Mesenteric fat pad (tissue), 1 donor: ENCODE measurements at regions not wholly inside any gene's neighbourhood (a gene's known extent, or its start where the extent isn't known, plus 50 kb on each side); places are given as distances from the start of the nearest gene placed in this dataset.
A peak's percentile ranks its signal among the peaks of the same experiment; 100 is the strongest.

Experiments
- DNase-seq: peaks from one replicate; pipeline ENCODE4 v3.0.0-alpha.2; 2020; ENCODE audit warnings: low spot score
- donor health status: DM: yes; HTN: yes; CAD: no.

GRCh38 chr9:126123927-126124326, 202.7 kb upstream of the MVB12B start:
- DNase-seq: no peak

DNA sequence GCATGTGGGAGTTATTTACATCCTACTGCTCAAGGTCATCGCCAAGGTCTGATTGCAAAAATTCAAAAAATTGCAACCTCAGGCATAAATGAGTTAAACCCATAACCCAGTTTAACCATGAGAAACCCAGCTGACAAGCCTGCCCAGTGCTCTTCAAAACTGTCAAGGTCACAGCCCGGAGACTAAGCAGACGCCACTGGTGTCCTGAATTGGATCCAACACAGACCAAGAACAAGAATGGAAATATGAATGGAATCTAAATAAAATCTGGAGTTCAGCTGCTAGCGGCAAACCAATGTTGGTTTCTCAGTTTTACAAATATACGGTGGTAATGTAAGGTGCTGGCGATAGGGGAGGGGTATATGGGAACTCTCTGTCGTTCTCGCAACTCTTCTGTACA, 201.5 kb upstream of the MVB12B start:
- no peak for DNase-seq

- DNase-seq: peak; percentile 37
These were observed 201.1 kb upstream of the MVB12B start for GRCh38 chr9:126125577-126125976.

- DNase-seq: peak; percentile 77
These were observed 200.6 kb upstream of the MVB12B start for GRCh38 chr9:126125992-126126409.

- peak; percentile 41 for DNase-seq
These were observed 199.8 kb upstream of the MVB12B start for GRCh38 chr9:126126807-126127206.

- DNase-seq: peak; percentile 75
These were observed 199.0 kb upstream of the MVB12B start for GRCh38 chr9:126127591-126127990.

DNA sequence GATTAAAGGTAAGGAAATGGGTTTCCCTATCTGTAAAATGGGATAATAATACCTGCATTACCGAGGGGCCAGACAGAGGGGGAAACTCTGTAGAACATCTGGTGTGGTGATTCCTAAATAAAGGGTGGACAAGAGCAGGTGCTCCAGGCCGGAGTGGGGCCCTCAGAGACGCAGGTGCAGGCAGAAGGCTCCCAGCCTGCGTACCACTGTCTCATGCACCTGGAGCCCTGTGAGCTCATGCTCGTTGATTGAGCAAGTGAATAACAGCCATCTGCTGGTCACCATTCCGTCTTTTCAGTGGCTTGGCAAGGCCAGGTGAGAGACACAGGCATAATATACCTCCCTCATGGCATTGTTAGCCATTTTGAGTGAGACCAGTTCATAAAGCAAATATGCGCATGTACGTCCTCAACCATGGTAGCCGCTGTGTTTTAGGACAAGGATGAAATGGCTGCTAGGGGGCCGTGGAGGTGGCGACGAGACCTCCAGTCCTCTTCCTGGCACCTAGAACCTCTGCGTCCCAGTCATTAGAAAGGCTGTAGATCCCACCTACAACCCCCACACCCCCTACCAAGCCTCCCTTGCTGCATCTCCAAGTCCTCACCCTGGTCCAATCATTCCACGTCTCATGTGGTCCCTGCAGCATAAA, 198.0 kb upstream of the MVB12B start:
- peak; percentile 43 for DNase-seq

DNA sequence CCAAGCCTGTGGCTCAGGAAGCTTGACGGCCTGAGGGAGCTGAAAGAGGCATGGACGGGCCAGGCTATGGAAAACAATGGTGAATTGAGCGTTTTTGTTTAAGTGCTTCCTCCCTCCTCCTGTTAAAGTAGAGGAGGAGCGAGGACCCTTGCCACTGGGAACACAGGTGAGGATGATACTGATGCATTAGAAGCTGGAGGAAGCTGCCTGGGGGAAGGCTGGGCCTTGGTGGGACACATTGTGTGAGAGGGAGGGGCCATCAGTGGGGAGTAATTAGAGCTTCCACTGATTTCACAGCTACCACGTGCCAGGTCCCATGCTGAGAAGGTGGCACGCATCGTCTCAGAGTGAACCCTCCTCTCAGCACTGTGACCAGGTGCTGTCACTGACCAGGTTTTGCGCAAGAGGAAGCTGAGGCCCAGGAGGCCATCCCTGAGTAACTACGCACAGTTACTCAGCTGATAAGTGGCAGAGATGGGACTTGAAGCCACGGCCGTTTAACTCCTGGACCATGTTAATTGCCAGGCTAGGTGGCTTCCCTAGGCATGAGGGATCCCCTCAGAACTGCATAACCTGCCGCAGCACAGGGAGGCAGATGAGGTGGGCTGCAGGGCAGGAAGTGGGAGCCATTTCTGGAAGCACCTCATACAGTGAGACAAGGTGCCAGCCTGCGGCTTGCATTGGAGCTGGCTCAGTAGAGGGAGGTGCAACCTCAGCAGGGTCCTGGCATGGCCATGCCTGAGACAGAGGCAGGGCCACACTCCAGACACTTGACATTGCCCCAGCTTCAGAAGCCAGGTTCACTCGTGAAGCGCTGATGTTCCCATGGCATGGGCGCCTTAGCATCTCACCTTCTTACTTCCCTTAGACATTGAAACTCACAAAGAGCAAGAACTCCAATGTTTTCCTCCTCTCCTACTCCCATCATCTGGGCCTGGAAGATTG, 195.3 kb upstream of the MVB12B start:
- peak; percentile 69 for DNase-seq

- no peak for DNase-seq
These were observed 193.9 kb upstream of the MVB12B start for GRCh38 chr9:126132746-126133145.

DNA sequence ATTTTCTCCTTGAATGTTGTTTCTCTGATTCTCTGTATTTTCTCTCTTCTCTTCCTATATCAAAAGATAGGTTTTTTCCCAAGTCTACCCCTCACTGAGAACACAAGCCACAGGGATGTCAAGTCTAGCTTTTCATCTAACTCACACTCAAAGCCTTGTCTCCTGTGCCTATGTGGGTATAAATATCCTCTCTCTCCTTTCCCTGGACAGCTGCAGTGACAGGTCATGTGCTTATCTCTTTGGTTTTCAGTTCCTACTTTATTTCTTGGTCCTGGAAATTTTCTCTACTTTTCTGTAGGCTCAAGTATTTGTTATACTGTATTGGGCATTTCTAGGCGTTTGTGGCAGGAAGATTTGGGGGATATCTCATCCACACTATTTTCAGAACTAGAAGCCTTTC, 182.4 kb upstream of the MVB12B start:
- DNase-seq: no peak

DNA sequence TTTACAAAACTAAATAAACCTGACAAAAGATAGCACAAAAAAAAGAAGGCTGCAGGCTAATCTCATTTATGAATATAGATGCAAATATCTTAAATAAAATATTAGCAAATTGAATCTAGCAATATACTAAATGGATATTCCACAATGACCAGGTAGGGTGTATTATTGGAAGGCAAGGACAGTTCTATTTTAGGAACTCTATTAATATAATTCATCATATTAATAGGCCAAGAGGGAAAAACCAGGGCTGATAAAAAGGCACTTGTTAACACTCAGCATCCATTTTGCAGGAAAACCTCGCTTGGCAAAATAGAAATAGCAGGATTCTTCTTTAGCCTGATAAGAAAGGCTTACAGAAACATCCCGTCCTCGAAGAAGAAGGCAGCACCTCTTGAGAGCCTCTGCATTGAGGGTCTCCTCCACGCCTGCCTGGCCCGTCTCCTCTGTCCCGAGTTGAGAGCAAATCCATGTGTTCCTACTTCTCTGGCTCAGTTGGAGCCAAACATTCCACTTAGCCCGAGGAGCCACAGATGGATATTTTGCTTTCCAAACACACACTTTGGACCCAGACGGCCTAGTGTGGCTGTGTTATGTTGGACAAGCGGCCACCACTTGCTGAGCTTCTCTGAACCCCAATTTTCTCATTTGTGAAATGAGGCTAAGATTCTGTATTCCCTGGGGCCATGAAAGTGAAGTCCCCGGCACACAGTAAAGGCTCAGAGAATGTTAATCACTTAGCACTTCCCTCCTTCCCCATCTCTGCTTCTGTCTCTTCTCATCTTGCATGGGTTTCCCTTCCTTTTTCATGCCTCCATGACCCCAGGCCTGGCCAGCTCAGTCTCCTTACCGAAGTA, 181.8 kb upstream of the MVB12B start:
- peak; percentile 33 for DNase-seq

GRCh38 chr9:126145887-126146253, 180.8 kb upstream of the MVB12B start:
- no peak for DNase-seq

DNA sequence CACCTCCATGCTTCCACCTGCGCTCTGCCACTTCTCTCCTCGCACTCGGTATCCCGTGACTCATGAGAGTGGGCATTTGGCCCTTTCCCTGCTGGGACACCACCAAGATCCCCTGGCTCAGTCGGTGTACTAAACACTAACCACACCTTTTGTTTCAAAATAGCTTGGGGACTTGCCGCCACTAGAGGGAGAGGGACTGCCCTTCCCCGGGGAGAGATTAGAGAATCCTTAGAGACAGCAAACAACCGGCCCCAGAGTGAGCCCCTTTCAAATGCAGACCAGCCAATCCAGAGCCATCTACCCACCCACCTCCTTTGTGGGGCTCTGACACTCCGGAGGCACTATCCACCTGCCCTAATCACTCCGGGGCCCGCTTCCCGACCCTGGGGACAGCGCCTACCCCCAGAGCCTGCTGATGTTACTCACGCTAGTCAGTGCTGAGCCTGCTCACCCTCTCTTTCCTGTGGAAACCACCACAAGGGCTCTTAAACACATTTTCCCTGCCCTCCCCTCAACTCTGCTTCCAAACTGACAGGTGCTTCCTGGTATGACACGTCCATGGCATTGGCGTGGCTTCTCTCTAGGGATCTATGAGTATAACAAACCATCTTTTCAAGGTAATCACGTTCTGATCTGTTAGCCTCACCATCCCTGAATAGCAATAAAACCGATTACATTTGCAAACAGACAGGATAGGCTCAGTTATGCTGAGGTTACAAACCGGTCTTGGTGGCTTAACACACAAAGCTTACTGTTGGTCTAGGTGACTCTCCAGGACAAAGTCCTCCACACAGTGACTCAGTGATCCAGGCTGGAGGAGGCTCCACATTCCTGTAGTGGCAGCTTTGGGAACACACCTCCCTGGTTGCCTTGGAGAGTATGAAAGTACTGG, 180.1 kb upstream of the MVB12B start:
- DNase-seq: peak; percentile 77

- peak; percentile 45 for DNase-seq
These were observed 179.3 kb upstream of the MVB12B start for GRCh38 chr9:126147186-126147935.

GRCh38 chr9:126147936-126148870, 178.4 kb upstream of the MVB12B start:
- DNase-seq: peak; percentile 73

- DNase-seq: peak; percentile 62
These were observed 177.6 kb upstream of the MVB12B start for GRCh38 chr9:126148994-126149393.

- DNase-seq: no peak
These were observed 177.0 kb upstream of the MVB12B start for GRCh38 chr9:126149661-126150060.

- no peak for DNase-seq
These were observed 176.1 kb upstream of the MVB12B start for GRCh38 chr9:126150411-126151030.
